NCI-H345 (cell line): ENCODE measurements at regions not wholly inside any gene's neighbourhood (a gene's known extent, or its start where the extent isn't known, plus 50 kb on each side); places are given as distances from the start of the nearest gene placed in this dataset.

Experiments used
- DNase-seq: peaks from one replicate; lab custom pipeline; 2025; lab: John Stamatoyannopoulos, UW

- DNase-seq = no peak
Measured at GRCh38 chr2:147502711-147503290, 342.0 kb upstream of the ACVR2A start.

GRCh38 chr2:147501968-147502367, 342.9 kb upstream of the ACVR2A start:
- no peak for DNase-seq

DNA sequence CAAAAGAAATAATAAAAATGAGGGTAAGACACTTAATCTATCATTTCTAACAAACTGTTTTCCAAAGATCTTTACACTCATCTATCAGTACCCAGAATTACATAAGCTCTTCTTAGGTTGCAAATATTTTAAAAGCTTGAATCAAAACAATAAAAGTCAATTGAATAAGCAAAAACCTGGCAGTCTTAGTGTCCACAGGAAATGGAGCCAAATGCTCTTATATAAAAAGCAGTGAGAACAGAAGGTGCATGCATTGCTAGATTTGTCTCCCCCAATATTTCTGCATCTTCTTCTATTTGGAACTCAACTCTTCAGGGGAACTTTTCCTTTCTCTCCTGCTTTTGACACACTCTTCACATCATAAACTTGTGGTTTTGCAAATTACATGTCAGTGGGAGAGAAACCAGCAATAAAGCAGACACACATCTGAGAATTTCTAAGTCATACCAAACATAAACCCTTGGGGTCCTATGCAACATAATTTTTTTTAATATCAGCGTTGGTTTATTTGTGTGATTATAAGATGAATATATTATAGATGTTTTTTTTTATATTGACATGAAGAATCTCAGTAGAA, 343.9 kb upstream of the ACVR2A start:
- no peak for DNase-seq

- no peak for DNase-seq
Measured at GRCh38 chr2:147500229-147500628, 344.6 kb upstream of the ACVR2A start.

DNA sequence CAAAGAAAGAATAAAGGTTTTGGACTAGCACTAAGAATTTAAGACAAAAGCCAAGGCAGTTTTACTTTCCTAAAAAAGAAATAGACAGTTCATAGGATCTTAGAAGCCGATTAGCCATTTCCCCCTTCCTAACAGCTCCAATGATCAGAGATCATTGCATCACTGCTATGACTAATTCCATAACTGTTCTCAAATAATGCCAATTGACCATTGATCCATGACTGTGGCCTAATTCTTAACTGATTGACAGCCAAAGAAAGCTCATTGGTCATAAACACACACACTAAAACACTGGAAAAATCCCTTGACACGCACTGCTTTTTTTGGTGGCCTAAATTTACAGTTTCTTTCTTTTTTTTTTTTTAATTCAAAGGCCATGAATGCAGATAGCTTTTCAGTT, 345.0 kb upstream of the ACVR2A start:
- no peak for DNase-seq

- DNase-seq = no peak
Measured at GRCh38 chr2:147495734-147496133, 349.1 kb upstream of the ACVR2A start.

DNA sequence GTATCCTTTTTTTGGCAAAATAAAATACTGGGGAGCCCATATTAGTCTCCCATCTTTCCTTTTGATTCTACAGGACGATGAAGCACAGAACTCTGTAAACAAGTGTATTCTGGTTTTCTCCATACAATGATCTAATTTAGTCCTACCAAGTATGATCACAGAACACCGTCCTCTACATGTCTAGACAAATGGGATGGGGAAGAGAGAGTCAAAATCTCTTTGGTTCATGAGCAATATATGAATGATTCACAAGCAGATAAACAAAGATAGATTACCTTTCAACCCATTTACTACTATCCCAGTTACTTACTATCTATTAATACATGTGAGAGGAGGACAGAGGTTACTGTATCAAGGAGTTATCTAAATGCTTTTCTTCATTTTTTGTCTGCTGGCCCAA, 352.4 kb upstream of the ACVR2A start:
- DNase-seq = no peak

- no peak for DNase-seq
Measured at GRCh38 chr2:147491506-147491905, 353.3 kb upstream of the ACVR2A start.

GRCh38 chr2:147490401-147491261, 354.2 kb upstream of the ACVR2A start:
- no peak for DNase-seq

- no peak for DNase-seq
Measured at GRCh38 chr2:147488472-147488871, 356.4 kb upstream of the ACVR2A start.

DNA sequence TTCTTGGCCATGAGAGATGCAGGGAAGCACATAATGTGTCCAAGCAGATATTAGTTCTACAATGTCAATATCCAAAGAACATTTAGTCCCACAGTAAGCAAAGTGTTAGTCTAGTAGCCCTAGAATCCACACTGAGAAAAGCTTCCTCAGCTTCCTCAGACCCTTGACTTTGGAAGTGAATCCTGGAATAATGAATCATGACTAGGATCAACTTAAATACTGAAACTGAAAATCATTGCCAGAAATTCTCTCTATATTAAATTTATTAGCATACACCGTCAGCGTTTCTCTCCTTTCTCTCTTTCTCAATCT, 356.9 kb upstream of the ACVR2A start:
- no peak for DNase-seq

- no peak for DNase-seq
Measured at GRCh38 chr2:147487286-147487977, 357.4 kb upstream of the ACVR2A start.

- DNase-seq = no peak
Measured at GRCh38 chr2:147485210-147485851, 359.5 kb upstream of the ACVR2A start.

DNA sequence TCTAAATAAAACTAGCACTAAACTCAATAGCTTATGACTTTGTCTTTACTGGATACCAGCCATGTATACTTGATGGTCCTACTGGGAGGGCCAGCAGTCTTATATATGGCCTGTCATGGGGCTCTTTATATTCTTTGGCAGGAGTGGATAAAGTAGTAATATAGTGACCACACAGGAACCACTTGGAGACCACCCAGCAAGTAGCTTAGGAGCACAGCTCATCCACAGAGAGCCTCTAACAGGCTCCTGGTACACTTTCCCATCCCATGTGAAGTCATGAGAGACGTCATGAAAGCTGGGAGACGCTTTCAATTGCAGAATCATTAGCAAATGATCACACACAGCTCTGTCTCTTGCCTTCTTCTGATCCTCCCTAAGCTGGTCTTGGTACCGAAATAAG, 360.9 kb upstream of the ACVR2A start:
- DNase-seq = no peak

DNA sequence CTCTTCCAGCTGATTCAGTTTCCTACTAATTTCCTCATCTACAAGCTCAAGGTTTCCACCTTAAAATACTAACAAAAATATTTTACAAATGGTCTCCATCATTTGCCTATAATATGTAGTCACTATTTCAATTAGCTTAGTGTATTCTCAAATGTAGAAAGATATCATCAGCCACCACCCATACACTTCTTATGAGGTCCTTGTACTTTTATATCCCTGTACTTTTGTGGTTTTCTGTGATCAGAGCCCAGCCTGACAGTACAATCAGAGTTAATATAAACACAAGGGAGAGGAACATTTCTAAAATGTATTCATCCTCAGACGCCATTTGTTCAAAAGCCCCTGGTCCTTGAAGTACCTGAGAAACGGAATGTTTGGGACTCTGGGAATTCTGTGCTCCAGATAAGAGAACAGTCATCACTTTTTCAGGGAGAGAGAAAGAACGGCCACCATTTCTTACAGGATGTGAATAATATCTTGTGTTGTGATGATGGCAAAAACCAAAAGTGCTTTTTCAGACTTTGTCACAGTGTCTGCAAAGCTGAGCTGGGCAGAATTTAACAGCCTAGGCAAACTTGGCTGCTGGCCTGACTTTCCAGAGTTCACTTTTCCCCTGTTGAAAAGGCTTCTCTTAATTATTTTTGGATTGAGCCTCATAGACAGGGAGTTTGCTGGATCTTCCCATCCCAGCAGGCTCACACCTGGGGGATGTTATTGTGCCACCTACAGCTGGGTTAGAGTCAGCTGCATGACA, 361.7 kb upstream of the ACVR2A start:
- no peak for DNase-seq

- DNase-seq = no peak
Measured at GRCh38 chr2:147482111-147482895, 362.5 kb upstream of the ACVR2A start.

DNA sequence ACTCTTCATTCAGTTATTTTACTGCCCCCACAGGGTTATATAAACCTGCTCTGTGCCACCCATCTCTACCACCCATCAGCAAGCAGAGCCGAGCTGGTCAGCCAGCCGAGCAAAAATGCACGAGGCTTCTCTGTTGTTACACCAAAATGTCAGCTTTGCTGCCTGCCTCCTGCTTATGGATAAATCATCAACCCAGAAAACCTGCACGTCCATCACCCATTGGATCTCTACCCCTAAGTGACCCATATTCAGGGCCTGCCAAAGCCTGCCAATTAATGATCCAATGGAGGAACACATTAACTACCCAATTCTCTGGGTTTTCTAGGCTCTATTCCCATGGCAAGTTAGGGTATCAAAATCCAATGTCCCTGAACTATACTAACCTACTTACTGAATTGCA, 365.5 kb upstream of the ACVR2A start:
- no peak for DNase-seq

- DNase-seq = no peak
Measured at GRCh38 chr2:147473075-147473474, 371.8 kb upstream of the ACVR2A start.

- no peak for DNase-seq
Measured at GRCh38 chr2:147471126-147471525, 373.7 kb upstream of the ACVR2A start.

DNA sequence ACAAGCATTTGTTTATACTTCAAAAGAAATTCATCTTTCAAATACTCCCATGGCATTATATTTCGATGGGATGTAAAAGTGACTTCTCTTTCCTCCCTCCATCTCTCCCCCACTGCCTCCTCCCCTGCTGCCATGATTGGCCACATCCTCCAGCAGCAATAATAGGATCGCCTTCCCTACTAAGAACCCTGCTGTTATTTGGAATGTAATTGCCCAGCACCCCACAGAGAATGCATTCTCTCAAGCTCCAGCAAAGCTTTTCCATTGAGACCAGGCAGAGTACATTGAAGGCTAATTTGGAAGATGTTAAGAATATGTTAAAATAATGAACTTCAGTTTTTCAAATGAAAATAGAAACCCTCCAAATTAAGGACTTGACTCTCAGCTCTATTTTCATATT, 375.4 kb upstream of the ACVR2A start:
- DNase-seq = peak; percentile 82

DNA sequence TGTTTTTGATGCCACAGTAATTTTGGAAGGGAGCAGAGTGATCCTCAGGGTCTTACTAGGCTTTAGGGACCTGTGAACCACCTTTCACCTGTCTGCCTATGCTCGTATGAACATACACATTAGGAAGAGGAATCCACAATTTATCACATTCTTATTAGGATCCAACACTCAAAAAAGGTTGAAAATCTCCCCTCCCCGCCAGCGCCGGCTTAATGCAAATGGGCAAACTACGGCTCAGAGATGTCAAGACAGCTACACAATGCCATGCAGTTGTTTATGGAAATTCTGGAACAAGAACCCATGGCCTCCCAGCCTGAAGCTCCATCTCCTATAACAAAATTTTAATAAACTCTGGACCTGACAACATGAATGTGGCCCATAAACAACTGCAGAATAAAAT, 375.9 kb upstream of the ACVR2A start:
- peak; percentile 37 for DNase-seq
